B cell (primary cell): ENCODE measurements at regions not wholly inside any gene's neighbourhood (a gene's known extent, or its start where the extent isn't known, plus 50 kb on each side); places are given as distances from the start of the nearest gene placed in this dataset.

Experiments used
- ATAC-seq: fragments of 200-7000 bp; cut with Tn5 transposase; one replicate; pipeline ENCODE4 v1.10.0; 2021; ENCODE audit warnings: low read depth, mild to moderate bottlenecking, moderate number of reproducible peaks, moderate library complexity
- CTCF ChIA-PET: fragments of 350-600 bp; sonication (Branson Sonifier 250); formaldehyde crosslinking; loops from one replicate; lab custom pipeline; 2021; ENCODE audit warnings: antibody characterized with exemption, inconsistent platforms; lab: Charles Lee
- POLR2A ChIA-PET: fragments of 350-600 bp; sonication (Branson Sonifier 250); formaldehyde crosslinking; loops from one replicate; lab custom pipeline; 2021; ENCODE audit warnings: antibody characterized with exemption; lab: Charles Lee
- DNase-seq: peaks from one replicate; pipeline ENCODE4 v3.0.0; 2013
- H2AFZ ChIP-seq: 2 replicates; pipeline ENCODE4 v1.6.1; 2012; ENCODE audit warnings: mild to moderate bottlenecking, low read depth, low read length; ENCODE audit not compliant: insufficient read depth, poor library complexity, severe bottlenecking
- H3K27ac ChIP-seq, 2 donors: 1 replicate in 1 of 2; 2 replicates in 1 of 2; pipeline ENCODE4 v1.5.1; 2012 to 2013; ENCODE audit warnings: low read length in 2 of 2, mild to moderate bottlenecking in 2 of 2, moderate library complexity in 1 of 2
- H3K27me3 ChIP-seq, 4 experiments: fragments of 200-600 bp in 1 of 4; sonication (generic) in 1 of 4; replicated peaks in 1 of 4; 1 replicate in 2 of 4; 2 replicates in 2 of 4; pipeline versions ENCODE4 v1.6.1 to v1.7.0; 2013 to 2016; ENCODE audit warnings: low read length in 3 of 4, mild to moderate bottlenecking in 2 of 4, mixed read lengths in 1 of 4, moderate library complexity in 1 of 4; ENCODE audit not compliant: insufficient read depth in 4 of 4, control insufficient read depth in 3 of 4; ENCODE audit errors: control extremely low read depth in 1 of 4
- H3K36me3 ChIP-seq, 2 experiments: replicated peaks in 1 of 2; 1 replicate in 1 of 2; 2 replicates in 1 of 2; pipeline versions ENCODE4 v1.6.1 to v1.7.1; 2013; ENCODE audit warnings: low read length in 1 of 2; ENCODE audit not compliant: insufficient read depth in 2 of 2, control insufficient read depth in 1 of 2; ENCODE audit errors: control extremely low read depth in 1 of 2, extremely low read depth in 1 of 2
- H3K4me1 ChIP-seq, 2 donors: fragments of 200-600 bp in 1 of 2; sonication (generic) in 1 of 2; 1 replicate in 1 of 2; 2 replicates in 1 of 2; pipeline versions ENCODE4 v1.5.1 to v1.6.1; 2013 to 2017; ENCODE audit warnings: low read length in 2 of 2; ENCODE audit not compliant: control insufficient read depth in 2 of 2, insufficient read depth in 2 of 2
- H3K4me2 ChIP-seq: replicated peaks from 2 replicates; pipeline ENCODE3; 2012; ENCODE audit warnings: mild to moderate bottlenecking, low read depth, low read length; ENCODE audit not compliant: poor library complexity, severe bottlenecking
- H3K4me3 ChIP-seq, 5 experiments: fragments of 200-600 bp in 1 of 5; sonication (generic) in 1 of 5; 1 replicate in 3 of 5; 2 replicates in 2 of 5; pipeline versions ENCODE4 v1.5.1 to v1.7.0; 2011 to 2016; ENCODE audit warnings: low read length in 4 of 5, mild to moderate bottlenecking in 4 of 5, low read depth in 2 of 5, control low read depth in 1 of 5, moderate library complexity in 1 of 5; ENCODE audit not compliant: insufficient read depth in 1 of 5; ENCODE audit errors: control extremely low read depth in 1 of 5, extremely low read depth in 1 of 5
- H3K79me2 ChIP-seq: fragments of 200-600 bp; sonication (generic); one replicate; pipeline ENCODE4 v1.6.0; 2016; ENCODE audit warnings: low read length; ENCODE audit not compliant: control insufficient read depth, insufficient read depth
- H3K9ac ChIP-seq: fragments of 200-600 bp; sonication (generic); 2 replicates; pipeline ENCODE4 v1.6.1; 2017; ENCODE audit warnings: mild to moderate bottlenecking, low read length, moderate library complexity
- H3K9me3 ChIP-seq, 3 donors: one replicate each; pipeline versions ENCODE4 v1.6.1 to v1.7.1; 2013; ENCODE audit warnings: low read length in 2 of 3; ENCODE audit not compliant: control insufficient read depth in 2 of 3, insufficient read depth in 1 of 3; ENCODE audit errors: control extremely low read depth in 1 of 3
- H4K20me1 ChIP-seq: 2 replicates; pipeline ENCODE4 v1.6.0; 2012; ENCODE audit warnings: mild to moderate bottlenecking, low read length; ENCODE audit not compliant: insufficient read depth, control insufficient read depth, poor library complexity, severe bottlenecking
- H3K27ac Mint-ChIP-seq: one replicate; pipeline ENCODE4 v1.8.0; 2021; ENCODE audit warnings: mixed read lengths
- H3K27me3 Mint-ChIP-seq: one replicate; pipeline ENCODE4 v1.8.0; 2021; ENCODE audit warnings: mixed read lengths
- H3K4me1 Mint-ChIP-seq: one replicate; pipeline ENCODE4 v1.8.0; 2021; ENCODE audit warnings: mixed read lengths
- H3K4me3 Mint-ChIP-seq: one replicate; pipeline ENCODE4 v1.8.0; 2021; ENCODE audit warnings: mixed read lengths
- H3K9me3 Mint-ChIP-seq: one replicate; pipeline ENCODE4 v1.8.0; 2022; ENCODE audit warnings: mixed read lengths; ENCODE audit not compliant: insufficient read depth
- EZH2 ChIP-seq: IDR thresholded peaks from 2 replicates; pipeline ENCODE4 v1.6.1; 2012; ENCODE audit warnings: borderline replicate concordance, low read depth, mild to moderate bottlenecking, moderate library complexity, low read length; ENCODE audit not compliant: insufficient read depth, poor library complexity, severe bottlenecking
- intact Hi-C: fragments of 100-400 bp; cut with micrococcal nuclease; formaldehyde crosslinking; loops from one replicate; pipeline ENCODE4 v1.10.0; 2022
- TF ChIP-seq, protein P1 (sequence below): fragments of 200-600 bp; IDR thresholded peaks from one replicate; pipeline ENCODE4 v1.8.0; 2022; ENCODE audit warnings: antibody characterized with exemption, mild to moderate bottlenecking

DNA sequence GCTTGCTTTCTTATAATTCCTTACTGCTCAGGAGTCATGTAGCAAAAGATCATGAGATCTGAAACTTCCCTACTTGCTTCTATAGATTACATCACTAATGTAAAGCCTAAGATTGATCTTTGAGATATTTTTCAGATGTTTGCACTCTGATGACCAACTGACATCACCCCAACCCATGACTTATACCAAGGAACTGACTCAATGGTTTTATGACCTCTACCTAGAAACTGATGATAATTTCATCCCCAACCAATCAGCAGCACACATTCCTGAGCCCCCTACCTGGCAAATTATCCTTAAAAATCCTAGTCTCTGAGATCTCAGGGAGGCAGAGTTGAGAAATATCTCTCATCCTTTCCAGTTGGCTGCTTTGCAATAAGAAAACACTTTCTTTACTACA, 122.3 kb upstream of the CAMK1G start:
- Histone ChIP-seq H3K79me2 (no peaks in the 10 kb centered on the region), H3K4me1 (no peaks in the 10 kb centered on the region), H3K27me3 (peaks cover 0 to 2% (median under 1%) of the 10 kb centered on the region in 4 experiments), H3K9me3 (peaks cover 3 to 5% (median 4%) of the 10 kb centered on the region in 3 donors), H2AFZ (no peak overlapping the region), H3K9ac (no peak overlapping the region), H3K36me3 (no peaks in the 10 kb centered on the region), H4K20me1 (no peaks in the 10 kb centered on the region), H3K27ac (no peak overlapping the region), H3K4me3 (no peak overlapping the region), H3K4me2 (no peak overlapping the region)
- ATAC-seq (no peak), DNase-seq (no peak)
- Mint-ChIP-seq H3K4me3 (no peak overlapping the region), H3K27ac (no peak overlapping the region), H3K4me1 (no peaks in the 10 kb centered on the region), H3K9me3 (peaks cover 4% of the 10 kb centered on the region), H3K27me3 (peaks cover 17% of the 10 kb centered on the region)
- ChIA-PET CTCF (no interaction called here), POLR2A (no interaction called here)
- intact Hi-C loops, result no loop called here
- TF ChIP-seq, protein P1, sequence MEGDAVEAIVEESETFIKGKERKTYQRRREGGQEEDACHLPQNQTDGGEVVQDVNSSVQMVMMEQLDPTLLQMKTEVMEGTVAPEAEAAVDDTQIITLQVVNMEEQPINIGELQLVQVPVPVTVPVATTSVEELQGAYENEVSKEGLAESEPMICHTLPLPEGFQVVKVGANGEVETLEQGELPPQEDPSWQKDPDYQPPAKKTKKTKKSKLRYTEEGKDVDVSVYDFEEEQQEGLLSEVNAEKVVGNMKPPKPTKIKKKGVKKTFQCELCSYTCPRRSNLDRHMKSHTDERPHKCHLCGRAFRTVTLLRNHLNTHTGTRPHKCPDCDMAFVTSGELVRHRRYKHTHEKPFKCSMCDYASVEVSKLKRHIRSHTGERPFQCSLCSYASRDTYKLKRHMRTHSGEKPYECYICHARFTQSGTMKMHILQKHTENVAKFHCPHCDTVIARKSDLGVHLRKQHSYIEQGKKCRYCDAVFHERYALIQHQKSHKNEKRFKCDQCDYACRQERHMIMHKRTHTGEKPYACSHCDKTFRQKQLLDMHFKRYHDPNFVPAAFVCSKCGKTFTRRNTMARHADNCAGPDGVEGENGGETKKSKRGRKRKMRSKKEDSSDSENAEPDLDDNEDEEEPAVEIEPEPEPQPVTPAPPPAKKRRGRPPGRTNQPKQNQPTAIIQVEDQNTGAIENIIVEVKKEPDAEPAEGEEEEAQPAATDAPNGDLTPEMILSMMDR, result no peak
- TF ChIP-seq EZH2, result no peak

DNA sequence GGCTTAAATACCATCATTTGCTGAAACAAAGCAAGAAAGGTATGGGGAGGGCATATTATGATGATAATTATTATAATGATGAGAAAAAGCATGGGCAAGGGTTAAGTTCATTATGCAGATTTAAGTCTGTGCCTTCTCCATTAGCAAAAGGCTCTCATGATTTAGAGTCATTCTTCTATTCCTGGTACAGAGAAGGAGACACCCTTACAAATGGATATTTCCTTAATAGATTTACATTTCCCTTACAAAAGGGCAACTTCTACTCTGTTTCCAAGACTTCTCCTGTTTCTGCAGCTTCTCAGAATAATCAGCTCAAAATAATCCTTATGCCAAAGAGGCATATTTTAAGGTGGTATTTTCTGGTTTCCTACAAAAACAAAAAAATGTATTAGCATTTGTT, 121.1 kb upstream of the CAMK1G start:
- Mint-ChIP-seq H3K9me3 (peaks cover 4% of the 10 kb centered on the region), H3K27ac (no peak overlapping the region), H3K4me1 (no peaks in the 10 kb centered on the region), H3K4me3 (no peak overlapping the region), H3K27me3 (peaks cover 20% of the 10 kb centered on the region)
- peaks cover 0 to 4% (median 0%) of the 10 kb centered on the region in 4 experiments for H3K27me3 ChIP-seq
- H2AFZ ChIP-seq, result no peak overlapping the region
- ATAC-seq, result no peak
- no peak overlapping the region for H3K27ac ChIP-seq
- no peaks in the 10 kb centered on the region for H3K79me2 ChIP-seq
- H3K36me3 ChIP-seq, result no peaks in the 10 kb centered on the region
- no peaks in the 10 kb centered on the region for H3K4me1 ChIP-seq
- intact Hi-C loops, result no loop called here
- TF ChIP-seq, protein P1, result no peak
- no peak for TF ChIP-seq EZH2
- H3K4me2 ChIP-seq, result no peak overlapping the region
- ChIA-PET POLR2A (no interaction called here), CTCF (no interaction called here)
- H3K9ac ChIP-seq, result no peak overlapping the region
- no peak overlapping the region for H3K4me3 ChIP-seq
- no peaks in the 10 kb centered on the region for H4K20me1 ChIP-seq
- peaks cover 3 to 5% (median 4%) of the 10 kb centered on the region in 3 donors for H3K9me3 ChIP-seq
- DNase-seq, result no peak
